ENCODE measurements at regions not wholly inside any gene's neighbourhood (a gene's known extent, or its start where the extent isn't known, plus 50 kb on each side); places are given as distances from the start of the nearest gene placed in this dataset.

- Histone ChIP-seq H3K9me2 (ENCODE audit: insufficient read depth) (no peaks in the 10 kb centered on the region), H3K4me1 (ENCODE audit: control insufficient read depth in 1 of 2, insufficient read depth in 2 of 2, low read length in 2 of 2) (no peaks in the 10 kb centered on the region), H3K36me3 (ENCODE audit: control insufficient read depth in 1 of 2, insufficient read depth in 2 of 2, low read length in 2 of 2) (no peaks in the 10 kb centered on the region), H3K79me2 (ENCODE audit: insufficient read depth, low read length) (no peaks in the 10 kb centered on the region), H3K4me2 (ENCODE audit: low read length) (no peak overlapping the region), H3K9me3 (ENCODE audit: control insufficient read depth in 1 of 2, insufficient read depth in 1 of 2, low read depth in 1 of 2, low read length in 2 of 2) (peaks cover 5 to 7% of the 10 kb centered on the region in 2 experiments; a peak in 2 of 4 replicates), H3K27me3 (ENCODE audit: insufficient read depth, low read length) (no peaks in the 10 kb centered on the region), H3K27ac (ENCODE audit: low read depth, low read length) (no peak overlapping the region), H4K20me1 (ENCODE audit: insufficient read depth) (no peaks in the 10 kb centered on the region), H3K9ac (ENCODE audit: low read length) (no peak overlapping the region), H3K4me3 (replicated peaks in 1 of 2; ENCODE audit: low read depth in 1 of 2, low read length in 2 of 2) (no peak overlapping the region), H2AFZ (ENCODE audit: low read depth, low read length, poor library complexity, severe bottlenecking) (no peak overlapping the region)
- DNase-seq (ENCODE audit: low read depth, low spot score), result no peak
- BruUV-seq (replicated peaks), result no TSS peak
- intact Hi-C loops (cut with micrococcal nuclease), result no loop called here
- ChIA-PET POLR2A (no interaction called here), RAD21 (ENCODE audit: low non-redundant PET in 1 of 2, low total read pairs in 2 of 2, uncharacterized antibody in 2 of 2, unreplicated experiment in 2 of 2) (no interaction called here), CTCF (no interaction called here)
- no peak for TF ChIP-seq CEBPB (IDR thresholded peaks at IDR 0.05; ENCODE audit: low read depth)
- TF ChIP-seq, protein P1, sequence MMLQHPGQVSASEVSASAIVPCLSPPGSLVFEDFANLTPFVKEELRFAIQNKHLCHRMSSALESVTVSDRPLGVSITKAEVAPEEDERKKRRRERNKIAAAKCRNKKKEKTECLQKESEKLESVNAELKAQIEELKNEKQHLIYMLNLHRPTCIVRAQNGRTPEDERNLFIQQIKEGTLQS (IDR thresholded peaks at IDR 0.05), result no peak
- TF ChIP-seq CBX3 (IDR thresholded peaks at IDR 0.05; ENCODE audit: low read depth), result 0 out of 2 replicates have a peak, but pooled peaks have one; percentile 19
- no peak for TF ChIP-seq REST (IDR thresholded peaks at IDR 0.05; ENCODE audit: low read depth)
- TF ChIP-seq RAD21 (IDR thresholded peaks at IDR 0.05; ENCODE audit: low read depth), result no peak
- ATAC-seq, result no peak
Measured at GRCh38 chr7:138369797-138370196, 90.3 kb upstream of the TRIM24 start.

DNA sequence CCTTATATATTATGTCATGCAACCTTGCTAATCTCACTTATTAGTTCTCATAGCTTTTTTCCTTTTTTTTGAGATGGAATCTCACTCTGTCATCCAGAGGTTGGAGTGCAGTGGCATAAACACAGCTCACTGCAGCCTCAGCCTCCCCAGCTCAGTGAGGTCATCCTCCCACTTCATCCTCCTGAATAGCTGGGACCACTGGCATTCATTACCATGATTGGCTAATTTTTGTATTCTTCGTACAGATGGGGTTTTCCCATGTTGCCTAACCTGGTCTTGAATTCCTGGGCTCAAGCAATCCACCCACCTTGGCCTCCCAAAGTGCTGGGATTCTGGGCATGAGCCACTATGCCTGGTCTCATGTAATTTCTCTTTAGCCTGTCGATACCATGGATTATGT, 89.1 kb upstream of the TRIM24 start:
- DNase-seq (ENCODE audit: low read depth, low spot score) (no peak), ATAC-seq (no peak)
- TF ChIP-seq EZH2 (IDR thresholded peaks at IDR 0.05) (no peak), CBX3 (IDR thresholded peaks at IDR 0.05; ENCODE audit: low read depth) (no peak), EZH2phosphoT487 (IDR thresholded peaks at IDR 0.05; ENCODE audit: borderline replicate concordance) (no peak), TCF7L2 (IDR thresholded peaks at IDR 0.05; ENCODE audit: borderline replicate concordance, extremely low read depth, insufficient read depth, insufficient read length) (no peak), ELF1 (IDR thresholded peaks at IDR 0.05; ENCODE audit: borderline replicate concordance, low read depth) (no peak)
- H3K27ac ChIP-seq (ENCODE audit: low read depth, low read length), result no peak overlapping the region
- ChIA-PET CTCF (no interaction called here), POLR2A (no interaction called here), RAD21 (ENCODE audit: low non-redundant PET in 1 of 2, low total read pairs in 2 of 2, uncharacterized antibody in 2 of 2, unreplicated experiment in 2 of 2) (interaction anchor here in 1 of 2 experiments (0.7 kb wide), 1 partner anchor 356 kb away, joined by 4 read pairs; no protein-coding TSS in a partner anchor)
- H3K36me3 ChIP-seq (ENCODE audit: control insufficient read depth in 1 of 2, insufficient read depth in 2 of 2, low read length in 2 of 2), result no peaks in the 10 kb centered on the region
- no peak overlapping the region for H3K4me3 ChIP-seq (replicated peaks in 1 of 2; ENCODE audit: low read depth in 1 of 2, low read length in 2 of 2)
- no peaks in the 10 kb centered on the region for H3K9me2 ChIP-seq (ENCODE audit: insufficient read depth)
- intact Hi-C loops (cut with micrococcal nuclease), result no loop called here
- no peaks in the 10 kb centered on the region for H3K27me3 ChIP-seq (ENCODE audit: insufficient read depth, low read length)
- peaks cover 5 to 7% of the 10 kb centered on the region in 2 experiments; a peak in 2 of 4 replicates for H3K9me3 ChIP-seq (ENCODE audit: control insufficient read depth in 1 of 2, insufficient read depth in 1 of 2, low read depth in 1 of 2, low read length in 2 of 2)
- H3K9ac ChIP-seq (ENCODE audit: low read length), result no peak overlapping the region
- no peaks in the 10 kb centered on the region for H3K4me1 ChIP-seq (ENCODE audit: control insufficient read depth in 1 of 2, insufficient read depth in 2 of 2, low read length in 2 of 2)
- no peak overlapping the region for H2AFZ ChIP-seq (ENCODE audit: low read depth, low read length, poor library complexity, severe bottlenecking)
- BruUV-seq (replicated peaks), result no TSS peak
- no peaks in the 10 kb centered on the region for H3K79me2 ChIP-seq (ENCODE audit: insufficient read depth, low read length)
- no peaks in the 10 kb centered on the region for H4K20me1 ChIP-seq (ENCODE audit: insufficient read depth)
- H3K4me2 ChIP-seq (ENCODE audit: low read length), result no peak overlapping the region

All from HCT116 (cell line).